Natural killer cell treated with Interleukin-12 subunit alpha and Interleukin-12 subunit beta and Interleukin-15 and Interleukin-18, amount 100 ng/mL, for 72 hours (primary cell): ENCODE measurements at regions not wholly inside any gene's neighbourhood (a gene's known extent, or its start where the extent isn't known, plus 50 kb on each side); places are given as distances from the start of the nearest gene placed in this dataset.

Experiments
- ATAC-seq, 2 donors: fragments of 150-1000 bp; cut with Tn5 transposase in 1 of 2; sonication (Bioruptor Pico), chemical (Tn5 transposase) in 1 of 2; 2 replicates each; pipeline ENCODE4 v1.10.0; 2021
- DNase-seq: peaks from one replicate; pipeline ENCODE4 v3.0.0; 2022; ENCODE audit warnings: low spot score
- H3K27ac Mint-ChIP-seq, 2 donors: 1 replicate in 1 of 2; 2 replicates in 1 of 2; pipeline ENCODE4 v1.8.0; 2022; ENCODE audit warnings: mixed read lengths in 2 of 2, mild to moderate bottlenecking in 1 of 2, moderate library complexity in 1 of 2
- H3K27me3 Mint-ChIP-seq, 2 donors: 1 replicate in 1 of 2; 2 replicates in 1 of 2; pipeline ENCODE4 v1.8.0; 2022; ENCODE audit warnings: mixed read lengths in 2 of 2
- H3K36me3 Mint-ChIP-seq: one replicate; pipeline ENCODE4 v1.8.0; 2022; ENCODE audit warnings: mixed read lengths
- H3K4me1 Mint-ChIP-seq, 2 donors: 1 replicate in 1 of 2; 2 replicates in 1 of 2; pipeline ENCODE4 v1.8.0; 2022; ENCODE audit warnings: low read depth in 2 of 2, mixed read lengths in 2 of 2, mild to moderate bottlenecking in 1 of 2
- H3K4me3 Mint-ChIP-seq: one replicate; pipeline ENCODE4 v1.8.0; 2022; ENCODE audit warnings: mixed read lengths
- H3K9me3 Mint-ChIP-seq: 2 replicates; pipeline ENCODE4 v1.8.0; 2022; ENCODE audit warnings: mixed read lengths

DNA sequence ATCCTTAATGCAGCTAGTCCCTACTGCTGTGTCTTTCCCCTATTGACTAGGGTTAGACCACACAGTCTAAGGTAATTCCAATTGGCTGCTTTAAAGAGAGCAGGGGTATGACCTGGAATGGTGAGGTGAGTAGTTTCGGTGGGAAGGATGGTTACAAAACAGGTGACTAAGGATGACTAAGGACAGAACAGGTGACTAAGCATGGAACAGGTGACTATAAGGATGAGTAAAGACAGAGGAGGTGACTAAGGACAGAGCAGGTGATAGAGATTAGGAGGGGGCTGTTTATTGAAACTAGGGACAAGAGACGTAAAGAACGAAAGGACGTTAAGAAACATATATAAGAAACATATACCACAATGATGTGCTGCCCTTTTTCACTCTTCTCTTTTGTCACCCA lies 145.1 kb upstream of the TMEM106B start:
- H3K9me3 Mint-ChIP-seq: no peaks in the 10 kb centered on the region
- H3K27me3 Mint-ChIP-seq: peaks cover 0 to 3% of the 10 kb centered on the region in 2 donors
- no peak overlapping the region for H3K4me3 Mint-ChIP-seq
- ATAC-seq (peak in 1 of 2 donors; percentile 20), DNase-seq (no peak)
- H3K27ac Mint-ChIP-seq: no peak overlapping the region
- H3K36me3 Mint-ChIP-seq: no peaks in the 10 kb centered on the region
- no peaks in the 10 kb centered on the region for H3K4me1 Mint-ChIP-seq

- Mint-ChIP-seq H3K36me3 (no peaks in the 10 kb centered on the region), H3K9me3 (no peaks in the 10 kb centered on the region), H3K27ac (no peak overlapping the region), H3K27me3 (peaks cover 0 to 3% of the 10 kb centered on the region in 2 donors), H3K4me1 (no peaks in the 10 kb centered on the region), H3K4me3 (no peak overlapping the region)
- DNase-seq (no peak), ATAC-seq (no peak)
Observed at GRCh38 chr7:12066521-12066920, 144.6 kb upstream of the TMEM106B start.

DNA sequence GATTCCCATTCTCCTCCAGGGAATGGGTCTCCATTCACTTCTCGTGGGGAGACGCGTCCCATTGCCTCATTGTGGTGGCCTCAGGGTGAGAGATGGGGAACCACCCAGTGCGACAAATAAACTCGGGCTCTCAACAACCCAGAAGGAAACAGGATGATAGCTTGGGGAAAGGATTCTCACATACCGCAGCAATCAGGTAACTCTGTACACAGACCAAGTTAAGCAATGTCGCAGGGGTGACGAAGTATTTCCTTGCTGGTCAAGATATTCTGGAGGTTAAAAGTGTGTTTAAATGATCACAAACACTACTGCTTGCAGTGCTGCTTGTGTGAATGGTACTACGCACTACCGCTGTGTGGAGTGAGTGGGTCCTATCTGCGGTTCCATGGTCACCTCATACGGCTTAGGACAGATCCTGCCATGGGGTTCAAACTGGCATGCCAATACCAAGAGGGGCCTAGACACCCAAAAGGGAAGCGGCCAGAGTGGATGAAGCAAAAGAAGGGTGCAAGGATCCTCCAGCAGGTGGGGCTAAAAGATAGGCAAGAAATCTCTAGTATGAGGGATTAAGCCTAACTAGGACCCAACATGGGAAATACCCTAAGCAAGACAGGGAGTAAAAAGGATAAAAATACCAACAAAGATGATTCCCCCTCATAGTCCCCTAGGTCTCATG lies 143.8 kb upstream of the TMEM106B start:
- Mint-ChIP-seq H3K36me3 (no peaks in the 10 kb centered on the region), H3K9me3 (no peaks in the 10 kb centered on the region), H3K27me3 (no peaks in the 10 kb centered on the region), H3K27ac (no peak overlapping the region), H3K4me1 (no peaks in the 10 kb centered on the region), H3K4me3 (no peak overlapping the region)
- DNase-seq (no peak), ATAC-seq (peak in 1 of 2 donors; percentile 64)

DNA sequence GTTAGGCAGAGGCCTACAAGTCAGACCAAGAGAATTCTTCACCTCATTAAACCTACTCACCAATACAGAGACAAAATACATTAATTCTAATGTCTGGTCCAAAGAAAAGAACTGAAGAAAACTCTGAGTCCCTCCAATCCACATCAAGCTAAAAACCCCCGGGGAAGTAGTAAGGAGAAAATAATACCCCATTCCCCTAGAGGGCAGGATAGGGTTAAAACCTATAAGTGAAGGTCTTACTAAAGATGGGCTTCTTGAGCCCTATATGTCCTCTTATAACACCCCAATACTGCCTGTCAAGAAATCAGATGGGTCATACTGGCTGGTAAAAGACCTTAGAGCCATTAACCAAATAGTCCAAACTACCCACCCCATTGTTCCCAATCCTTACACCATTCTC lies 141.3 kb upstream of the TMEM106B start:
- no peak for ATAC-seq
- H3K9me3 Mint-ChIP-seq: peaks cover 1% of the 10 kb centered on the region

DNA sequence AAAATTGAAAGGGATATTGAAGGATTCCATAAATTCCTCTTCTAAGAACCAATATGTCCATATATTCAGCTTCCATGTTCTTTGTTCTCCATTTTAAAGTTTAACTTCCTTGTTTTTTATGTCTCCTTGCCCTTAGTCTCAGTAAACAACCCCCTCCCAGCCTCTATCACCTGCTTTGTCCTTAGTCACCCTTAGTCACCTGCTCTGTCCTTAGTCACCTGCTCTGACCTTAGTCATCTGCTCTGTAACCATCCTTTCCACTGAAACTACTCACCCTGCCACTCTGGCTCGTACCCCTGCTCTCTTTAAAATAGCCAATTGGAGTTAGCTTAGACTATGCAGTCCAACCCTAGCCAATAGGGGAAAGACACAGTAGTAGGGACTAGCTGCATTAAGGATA lies 136.2 kb upstream of the TMEM106B start:
- DNase-seq: no peak
- ATAC-seq: no peak
- no peaks in the 10 kb centered on the region for H3K36me3 Mint-ChIP-seq
- peaks cover 16% of the 10 kb centered on the region for H3K9me3 Mint-ChIP-seq
- H3K4me3 Mint-ChIP-seq: no peak overlapping the region
- peaks cover 0 to 8% of the 10 kb centered on the region in 2 donors for H3K27me3 Mint-ChIP-seq
- H3K27ac Mint-ChIP-seq: no peak overlapping the region
- H3K4me1 Mint-ChIP-seq: no peaks in the 10 kb centered on the region

More for the DNA sequence above, 141.3 kb upstream of the TMEM106B start:
- Mint-ChIP-seq H3K27me3 (peaks cover 0 to 8% of the 10 kb centered on the region in 2 donors), H3K4me1 (no peaks in the 10 kb centered on the region), H3K27ac (no peak overlapping the region), H3K4me3 (no peak overlapping the region), H3K36me3 (no peaks in the 10 kb centered on the region)
- no peak for DNase-seq

- Mint-ChIP-seq H3K9me3 (peaks cover 13% of the 10 kb centered on the region), H3K4me1 (no peaks in the 10 kb centered on the region), H3K36me3 (no peaks in the 10 kb centered on the region), H3K27ac (no peak overlapping the region), H3K27me3 (peaks cover 0 to 2% of the 10 kb centered on the region in 2 donors), H3K4me3 (no peak overlapping the region)
- DNase-seq (no peak), ATAC-seq (no peak)
Observed at GRCh38 chr7:12080006-12080405, 131.1 kb upstream of the TMEM106B start.

DNA sequence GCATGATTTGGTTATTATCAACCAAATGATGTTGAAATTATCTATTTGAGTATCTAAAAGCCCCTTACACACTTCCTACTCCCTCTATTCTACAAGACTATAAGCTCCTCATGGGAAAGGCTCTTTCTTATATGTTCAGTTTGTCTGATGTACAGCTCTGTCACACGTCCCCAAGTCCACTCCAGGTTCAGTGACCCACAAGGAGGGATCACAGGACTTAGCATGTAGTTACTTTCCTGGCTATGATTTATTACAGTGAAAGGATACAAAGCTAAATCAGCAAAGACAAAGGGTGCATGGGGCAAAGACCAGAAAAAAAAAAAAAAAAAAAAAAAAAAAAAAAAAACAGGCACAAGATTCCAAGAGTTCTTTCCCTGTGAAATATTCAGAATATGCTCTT lies 125.6 kb upstream of the TMEM106B start:
- Mint-ChIP-seq H3K9me3 (no peaks in the 10 kb centered on the region), H3K27ac (no peak overlapping the region), H3K4me1 (no peaks in the 10 kb centered on the region), H3K36me3 (no peaks in the 10 kb centered on the region), H3K27me3 (peaks cover 7 to 8% of the 10 kb centered on the region in 2 donors), H3K4me3 (no peak overlapping the region)
- ATAC-seq (no peak), DNase-seq (no peak)

DNA sequence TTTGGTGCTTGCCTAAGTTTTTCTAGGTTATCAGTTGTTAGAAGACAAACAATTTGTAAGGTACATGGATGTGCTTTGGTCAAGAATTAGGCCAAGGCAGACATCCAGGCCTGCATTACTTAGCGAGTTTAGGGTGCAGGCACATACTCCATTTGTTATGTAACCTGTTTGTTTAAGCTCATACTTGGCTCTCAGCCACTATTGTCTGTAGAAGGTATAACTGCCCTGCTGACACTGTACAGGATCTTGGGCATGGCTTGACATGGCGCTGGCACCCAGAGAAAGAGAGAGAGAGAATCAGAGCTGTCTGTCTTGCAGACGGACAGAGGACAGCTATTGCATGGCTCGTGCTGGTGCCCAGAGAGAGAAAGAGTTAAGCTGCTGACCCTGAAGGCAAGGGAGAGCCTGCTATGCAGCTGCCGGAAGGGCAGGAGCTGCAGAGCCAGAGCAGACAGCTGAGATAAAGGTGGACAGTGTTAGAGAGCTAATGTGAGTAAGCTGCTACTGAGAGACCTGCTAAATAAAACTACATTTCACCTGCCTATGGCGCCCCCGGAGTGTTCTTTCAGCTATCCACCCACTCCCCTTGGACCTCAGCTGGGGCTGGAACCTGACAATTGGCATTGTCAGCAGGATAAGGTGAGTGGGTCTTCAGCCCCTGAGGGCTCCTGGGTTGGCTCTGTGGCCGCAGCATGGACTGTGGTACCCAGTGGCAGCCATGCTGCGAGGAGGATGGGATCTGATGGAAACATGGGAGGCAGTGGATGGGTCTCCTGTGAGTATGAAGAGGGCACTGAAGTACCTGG lies 120.9 kb upstream of the TMEM106B start:
- Mint-ChIP-seq H3K27me3 (peaks cover 7 to 12% of the 10 kb centered on the region in 2 donors), H3K36me3 (no peaks in the 10 kb centered on the region), H3K4me3 (no peak overlapping the region), H3K27ac (no peak overlapping the region), H3K4me1 (no peaks in the 10 kb centered on the region), H3K9me3 (no peaks in the 10 kb centered on the region)
- DNase-seq: no peak
- peak; percentile 27 to 59 for ATAC-seq

DNA sequence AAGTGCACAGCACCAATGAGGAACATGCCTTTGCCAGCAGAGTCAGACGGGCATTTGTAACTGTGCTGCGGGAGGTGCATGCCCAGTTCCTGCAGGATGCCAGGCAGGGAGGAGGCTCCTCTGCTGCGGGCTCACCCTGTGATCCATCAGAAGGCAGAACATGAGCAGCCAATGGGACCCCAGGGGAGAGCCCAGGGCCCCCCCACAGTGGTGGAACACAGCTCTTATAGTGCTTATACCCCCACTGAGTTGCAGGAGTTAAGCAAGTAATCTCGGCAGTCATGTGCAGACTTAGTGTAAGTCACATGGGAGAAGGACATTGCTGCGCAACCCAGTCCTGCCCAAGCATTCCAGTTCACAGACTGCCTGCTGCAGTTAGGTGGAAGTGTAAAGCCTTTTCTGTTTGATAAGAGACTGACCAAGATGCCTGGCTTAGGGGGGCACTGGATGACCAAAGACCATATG lies 120.3 kb upstream of the TMEM106B start:
- Mint-ChIP-seq H3K4me3 (no peak overlapping the region), H3K36me3 (no peaks in the 10 kb centered on the region), H3K27ac (no peak overlapping the region), H3K4me1 (no peaks in the 10 kb centered on the region), H3K9me3 (no peaks in the 10 kb centered on the region), H3K27me3 (peaks cover 10 to 11% of the 10 kb centered on the region in 2 donors)
- DNase-seq (no peak), ATAC-seq (peak; percentile 31 to 36)

DNA sequence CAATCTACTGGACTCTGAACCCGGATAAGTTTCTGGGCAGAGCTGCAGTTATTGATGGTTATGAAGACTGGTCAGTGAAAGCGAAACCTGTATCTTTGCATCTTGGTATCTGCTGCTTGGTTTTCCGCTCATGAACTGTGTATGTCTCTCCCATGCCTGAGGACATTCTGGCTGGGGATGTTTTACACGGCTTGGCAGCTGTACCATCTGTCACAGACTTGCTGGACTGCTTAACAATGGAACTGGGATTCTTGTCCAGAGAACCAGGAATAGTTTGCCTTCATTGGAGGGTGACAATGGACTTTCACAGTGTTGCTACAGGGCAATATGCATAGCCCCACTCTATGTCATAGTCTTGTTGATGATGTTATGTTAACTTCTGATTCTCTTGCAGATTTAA lies 119.9 kb upstream of the TMEM106B start:
- no peak overlapping the region for H3K4me3 Mint-ChIP-seq
- ATAC-seq: no peak
- H3K27ac Mint-ChIP-seq: no peak overlapping the region

DNA sequence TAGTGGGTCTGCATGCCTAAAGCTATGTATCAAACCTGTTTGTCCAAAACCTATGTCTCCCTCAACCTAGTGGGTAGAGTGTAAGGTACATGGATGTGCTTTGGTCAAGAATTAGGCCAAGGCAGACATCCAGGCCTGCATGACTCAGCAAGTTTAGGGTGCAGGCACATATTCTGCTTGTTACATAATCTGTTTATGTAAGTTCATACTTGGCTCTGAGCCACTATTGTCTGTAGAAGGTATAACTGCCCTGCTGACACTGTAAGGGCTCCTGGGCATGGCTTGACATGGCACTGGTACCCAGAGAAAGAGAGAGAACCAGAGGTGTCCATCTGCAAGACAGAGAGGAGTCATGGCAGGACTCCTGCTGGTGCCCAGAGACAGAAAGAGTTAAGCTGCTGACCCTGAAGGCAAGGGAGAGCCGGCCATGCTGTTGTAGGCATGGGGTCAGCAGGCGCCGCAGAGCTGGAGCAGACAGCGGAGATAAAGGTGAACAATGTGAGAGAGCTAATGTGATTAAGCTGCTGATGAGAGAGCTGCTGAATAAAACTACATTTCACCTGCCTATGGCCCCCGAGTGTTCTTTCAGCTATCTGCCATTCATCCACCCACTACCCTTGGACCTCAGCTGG lies 118.5 kb upstream of the TMEM106B start:
- H3K27me3 Mint-ChIP-seq: peaks cover 6 to 10% of the 10 kb centered on the region in 2 donors

More for the DNA sequence above, 119.9 kb upstream of the TMEM106B start:
- no peaks in the 10 kb centered on the region for H3K36me3 Mint-ChIP-seq
- H3K4me1 Mint-ChIP-seq: no peaks in the 10 kb centered on the region
- DNase-seq: no peak
- H3K27me3 Mint-ChIP-seq: peaks cover 10 to 13% of the 10 kb centered on the region in 2 donors
- H3K9me3 Mint-ChIP-seq: no peaks in the 10 kb centered on the region

GRCh38 chr7:12093365-12093764 lies 117.7 kb upstream of the TMEM106B start:
- Mint-ChIP-seq H3K27ac (no peak overlapping the region), H3K27me3 (peaks cover 6 to 10% of the 10 kb centered on the region in 2 donors), H3K9me3 (no peaks in the 10 kb centered on the region), H3K4me3 (no peak overlapping the region), H3K36me3 (no peaks in the 10 kb centered on the region), H3K4me1 (no peaks in the 10 kb centered on the region)
- ATAC-seq: no peak
- no peak for DNase-seq

More for the DNA sequence above, 118.5 kb upstream of the TMEM106B start:
- no peak for DNase-seq
- H3K4me1 Mint-ChIP-seq: no peaks in the 10 kb centered on the region
- no peak for ATAC-seq
- H3K4me3 Mint-ChIP-seq: no peak overlapping the region
- no peaks in the 10 kb centered on the region for H3K9me3 Mint-ChIP-seq
- no peak overlapping the region for H3K27ac Mint-ChIP-seq
- H3K36me3 Mint-ChIP-seq: no peaks in the 10 kb centered on the region

- Mint-ChIP-seq H3K27ac (no peak overlapping the region), H3K4me3 (no peak overlapping the region), H3K9me3 (no peaks in the 10 kb centered on the region), H3K36me3 (no peaks in the 10 kb centered on the region), H3K4me1 (no peaks in the 10 kb centered on the region), H3K27me3 (peaks cover 6 to 10% of the 10 kb centered on the region in 2 donors)
- DNase-seq (no peak), ATAC-seq (no peak)
Observed at GRCh38 chr7:12094365-12094921, 116.7 kb upstream of the TMEM106B start.
